ENCODE measurements at regions not wholly inside any gene's neighbourhood (a gene's known extent, or its start where the extent isn't known, plus 50 kb on each side); places are given as distances from the start of the nearest gene placed in this dataset.

- TF ChIP-seq EZH2 (IDR thresholded peaks at IDR 0.05; ENCODE audit: low read depth, unreplicated experiment) = no peak
- no peak for TF ChIP-seq STAT1 (IDR thresholded peaks at IDR 0.05; ENCODE audit: unreplicated experiment)
- no peak for TF ChIP-seq CREB1 (CRISPR knock-in tag; IDR thresholded peaks at IDR 0.05; ENCODE audit: low read depth)
- TF ChIP-seq POLR2AphosphoS5 (IDR thresholded peaks at IDR 0.05; ENCODE audit: low read depth) = no peak
- TF ChIP-seq JUNB (IDR thresholded peaks at IDR 0.05; ENCODE audit: unreplicated experiment) = no peak
Measured at GRCh38 chr3:72606005-72606800, 242.0 kb downstream of the SHQ1 start (continued).

DNA sequence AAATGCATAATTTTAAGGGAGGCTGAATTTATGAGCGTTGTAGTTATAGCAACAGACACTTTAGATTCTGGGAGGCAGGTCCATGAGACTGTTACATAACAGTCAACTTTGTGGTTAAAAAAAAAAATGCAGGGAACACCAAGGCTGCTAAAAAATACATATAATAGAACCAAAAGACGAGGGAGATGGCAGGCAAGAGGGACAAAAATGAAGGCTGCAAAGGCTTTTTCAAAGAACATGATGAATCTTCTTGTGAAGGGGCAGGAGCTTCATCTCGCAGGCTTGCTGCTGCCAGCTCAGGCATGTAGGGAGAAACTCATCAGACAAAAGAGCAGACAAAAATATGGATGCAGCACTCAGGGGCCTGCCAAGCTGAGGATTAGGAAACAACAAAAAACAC lies 243.9 kb downstream of the SHQ1 start:
- Histone ChIP-seq H2AFZ (no peak overlapping the region), H3K79me2 (replicated peaks; ENCODE audit: insufficient read depth) (no peaks in the 10 kb centered on the region), H3K27ac (ENCODE audit: low read depth) (no peak overlapping the region), H4K20me1 (replicated peaks; ENCODE audit: insufficient read depth) (no peaks in the 10 kb centered on the region), H3K9me2 (ENCODE audit: insufficient read depth) (no peaks in the 10 kb centered on the region), H3K4me1 (ENCODE audit: insufficient read depth) (no peaks in the 10 kb centered on the region), H3K4me3 (no peak overlapping the region), H3K27me3 (ENCODE audit: insufficient read depth) (no peaks in the 10 kb centered on the region), H3K4me2 (no peak overlapping the region), H3K36me3 (ENCODE audit: insufficient read depth) (no peaks in the 10 kb centered on the region), H3F3A (replicated peaks; ENCODE audit: low read depth) (no peaks in the 10 kb centered on the region)
- H3K9me3 Mint-ChIP-seq = no peaks in the 10 kb centered on the region
- TF ChIP-seq POLR2AphosphoS5 (IDR thresholded peaks at IDR 0.05; ENCODE audit: low read depth) = no peak
- TF ChIP-seq EZH2phosphoT487 (IDR thresholded peaks at IDR 0.05; ENCODE audit: unreplicated experiment) = no peak
- no peak for ATAC-seq
- no peaks in the 10 kb centered on the region for H3K36me3 Mint-ChIP-seq (ENCODE audit: low read depth)
- H3K4me1 Mint-ChIP-seq = no peaks in the 10 kb centered on the region; the same call in 2 of the 3 replicates
- peaks cover 3% of the 10 kb centered on the region for H3K27me3 Mint-ChIP-seq (ENCODE audit: insufficient read depth, low read depth, poor library complexity)
- H3K27ac Mint-ChIP-seq = no peak overlapping the region
- H3K4me3 Mint-ChIP-seq = no peak overlapping the region
- DNase-seq (ENCODE audit: low spot score) = no peak

DNA sequence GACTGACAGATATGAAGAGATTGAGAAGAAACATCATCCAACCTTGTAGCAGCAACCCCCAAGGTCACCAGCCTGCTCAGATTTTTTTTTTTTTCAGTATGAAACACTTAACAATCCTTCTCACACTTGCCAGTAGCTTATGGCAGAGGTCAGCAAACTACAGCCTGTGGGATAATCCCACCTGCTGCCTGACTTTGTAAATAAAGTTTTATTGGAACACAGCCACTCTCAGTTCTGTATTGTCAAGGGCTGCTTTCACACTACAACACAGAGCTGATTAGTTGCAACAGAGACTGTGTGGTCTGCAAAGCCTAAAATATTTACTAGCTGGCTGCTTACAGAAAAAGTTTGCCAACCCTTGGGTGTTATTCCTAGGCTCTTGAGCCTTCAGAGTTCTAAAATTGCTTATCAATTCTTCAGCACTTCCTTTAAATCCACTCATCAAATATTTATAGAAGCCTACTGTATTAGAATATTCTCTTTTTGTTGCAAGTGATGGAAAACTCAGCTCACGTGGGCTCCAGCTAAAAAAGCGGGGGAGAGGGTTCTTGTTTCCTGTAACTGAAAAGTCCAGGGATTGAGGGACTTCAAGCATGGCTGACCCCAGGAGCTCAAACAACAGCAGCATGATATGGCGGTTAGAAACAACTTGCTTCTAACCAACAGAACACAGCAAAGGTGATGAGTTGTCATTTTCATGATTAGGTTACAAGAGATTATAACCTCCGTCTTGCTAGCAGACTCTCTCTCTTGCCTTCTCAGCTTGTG lies 246.1 kb downstream of the SHQ1 start:
- Histone ChIP-seq H3K4me2 (no peak overlapping the region), H2AFZ (no peak overlapping the region; the same call in 1 of the 2 replicates), H4K20me1 (replicated peaks; ENCODE audit: insufficient read depth) (no peaks in the 10 kb centered on the region), H3K79me2 (replicated peaks; ENCODE audit: insufficient read depth) (no peaks in the 10 kb centered on the region), H3K4me3 (no peak overlapping the region), H3K4me1 (ENCODE audit: insufficient read depth) (peaks cover 17% of the 10 kb centered on the region), H3K36me3 (ENCODE audit: insufficient read depth) (no peaks in the 10 kb centered on the region), H3K9me2 (ENCODE audit: insufficient read depth) (no peaks in the 10 kb centered on the region), H3K27ac (ENCODE audit: low read depth) (no peak overlapping the region), H3F3A (replicated peaks; ENCODE audit: low read depth) (no peaks in the 10 kb centered on the region), H3K27me3 (ENCODE audit: insufficient read depth) (no peaks in the 10 kb centered on the region)
- TF ChIP-seq, protein P1, sequence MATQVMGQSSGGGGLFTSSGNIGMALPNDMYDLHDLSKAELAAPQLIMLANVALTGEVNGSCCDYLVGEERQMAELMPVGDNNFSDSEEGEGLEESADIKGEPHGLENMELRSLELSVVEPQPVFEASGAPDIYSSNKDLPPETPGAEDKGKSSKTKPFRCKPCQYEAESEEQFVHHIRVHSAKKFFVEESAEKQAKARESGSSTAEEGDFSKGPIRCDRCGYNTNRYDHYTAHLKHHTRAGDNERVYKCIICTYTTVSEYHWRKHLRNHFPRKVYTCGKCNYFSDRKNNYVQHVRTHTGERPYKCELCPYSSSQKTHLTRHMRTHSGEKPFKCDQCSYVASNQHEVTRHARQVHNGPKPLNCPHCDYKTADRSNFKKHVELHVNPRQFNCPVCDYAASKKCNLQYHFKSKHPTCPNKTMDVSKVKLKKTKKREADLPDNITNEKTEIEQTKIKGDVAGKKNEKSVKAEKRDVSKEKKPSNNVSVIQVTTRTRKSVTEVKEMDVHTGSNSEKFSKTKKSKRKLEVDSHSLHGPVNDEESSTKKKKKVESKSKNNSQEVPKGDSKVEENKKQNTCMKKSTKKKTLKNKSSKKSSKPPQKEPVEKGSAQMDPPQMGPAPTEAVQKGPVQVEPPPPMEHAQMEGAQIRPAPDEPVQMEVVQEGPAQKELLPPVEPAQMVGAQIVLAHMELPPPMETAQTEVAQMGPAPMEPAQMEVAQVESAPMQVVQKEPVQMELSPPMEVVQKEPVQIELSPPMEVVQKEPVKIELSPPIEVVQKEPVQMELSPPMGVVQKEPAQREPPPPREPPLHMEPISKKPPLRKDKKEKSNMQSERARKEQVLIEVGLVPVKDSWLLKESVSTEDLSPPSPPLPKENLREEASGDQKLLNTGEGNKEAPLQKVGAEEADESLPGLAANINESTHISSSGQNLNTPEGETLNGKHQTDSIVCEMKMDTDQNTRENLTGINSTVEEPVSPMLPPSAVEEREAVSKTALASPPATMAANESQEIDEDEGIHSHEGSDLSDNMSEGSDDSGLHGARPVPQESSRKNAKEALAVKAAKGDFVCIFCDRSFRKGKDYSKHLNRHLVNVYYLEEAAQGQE (IDR thresholded peaks at IDR 0.05; ENCODE audit: unreplicated experiment) = no peak
- TF ChIP-seq NANOG (IDR thresholded peaks at IDR 0.05; ENCODE audit: borderline replicate concordance) (no peak), ZNF114 (CRISPR knock-in tag; IDR thresholded peaks at IDR 0.05) (no peak), ZNF331 (CRISPR knock-in tag; IDR thresholded peaks at IDR 0.05; ENCODE audit: low read depth) (no peak), POLR2AphosphoS5 (IDR thresholded peaks at IDR 0.05; ENCODE audit: low read depth) (no peak), CREB1 (CRISPR knock-in tag; IDR thresholded peaks at IDR 0.05; ENCODE audit: low read depth) (no peak), STAT1 (IDR thresholded peaks at IDR 0.05; ENCODE audit: unreplicated experiment) (no peak), JUNB (IDR thresholded peaks at IDR 0.05; ENCODE audit: unreplicated experiment) (no peak)
- TF ChIP-seq, protein P2, sequence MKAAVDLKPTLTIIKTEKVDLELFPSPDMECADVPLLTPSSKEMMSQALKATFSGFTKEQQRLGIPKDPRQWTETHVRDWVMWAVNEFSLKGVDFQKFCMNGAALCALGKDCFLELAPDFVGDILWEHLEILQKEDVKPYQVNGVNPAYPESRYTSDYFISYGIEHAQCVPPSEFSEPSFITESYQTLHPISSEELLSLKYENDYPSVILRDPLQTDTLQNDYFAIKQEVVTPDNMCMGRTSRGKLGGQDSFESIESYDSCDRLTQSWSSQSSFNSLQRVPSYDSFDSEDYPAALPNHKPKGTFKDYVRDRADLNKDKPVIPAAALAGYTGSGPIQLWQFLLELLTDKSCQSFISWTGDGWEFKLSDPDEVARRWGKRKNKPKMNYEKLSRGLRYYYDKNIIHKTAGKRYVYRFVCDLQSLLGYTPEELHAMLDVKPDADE (IDR thresholded peaks at IDR 0.05) = no peak
- Mint-ChIP-seq H3K9me3 (no peaks in the 10 kb centered on the region), H3K36me3 (ENCODE audit: low read depth) (no peaks in the 10 kb centered on the region), H3K4me1 (peaks cover 13% of the 10 kb centered on the region), H3K4me3 (no peak overlapping the region), H3K27ac (no peak overlapping the region), H3K27me3 (ENCODE audit: insufficient read depth, low read depth, poor library complexity) (peaks cover 3% of the 10 kb centered on the region)
- DNase-seq (ENCODE audit: low spot score) (no peak), ATAC-seq (no peak)
